GM21723 (cell line): ENCODE measurements at regions not wholly inside any gene's neighbourhood (a gene's known extent, or its start where the extent isn't known, plus 50 kb on each side); places are given as distances from the start of the nearest gene placed in this dataset.
"Not testable (repeated sequence)": the region's sequence is repeated elsewhere in the genome, so short reads cannot be mapped to it uniquely, and the experiment has no call there.

ENCODE experiments used
- ATAC-seq: cut with Tn5 transposase; IDR thresholded peaks from one replicate; pipeline ENCODE4 v1.9.1; 2021; ENCODE audit warnings: mild to moderate bottlenecking, moderate library complexity; ENCODE audit not compliant: unreplicated experiment

DNA sequence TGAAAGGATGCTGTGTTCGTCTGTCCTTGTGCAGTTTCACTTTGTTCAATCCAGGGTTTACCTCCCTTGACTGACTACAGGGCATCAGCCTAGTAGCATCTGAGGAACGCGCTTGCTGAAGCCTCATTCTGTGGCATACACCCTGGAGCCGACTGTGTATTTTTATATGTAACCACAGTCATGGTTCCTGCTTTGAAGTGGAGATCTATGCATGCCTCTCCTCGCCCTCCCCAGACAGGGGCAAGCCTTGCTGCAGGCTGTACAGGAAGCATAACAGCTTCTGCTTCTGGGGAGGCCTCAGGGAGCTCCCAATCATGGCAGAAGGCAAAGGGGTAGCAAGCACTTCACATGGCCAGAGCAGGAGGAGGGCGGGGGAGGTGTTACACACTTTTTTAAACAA lies 262.1 kb downstream of the BCL11B start:
- ATAC-seq, result no peak

DNA sequence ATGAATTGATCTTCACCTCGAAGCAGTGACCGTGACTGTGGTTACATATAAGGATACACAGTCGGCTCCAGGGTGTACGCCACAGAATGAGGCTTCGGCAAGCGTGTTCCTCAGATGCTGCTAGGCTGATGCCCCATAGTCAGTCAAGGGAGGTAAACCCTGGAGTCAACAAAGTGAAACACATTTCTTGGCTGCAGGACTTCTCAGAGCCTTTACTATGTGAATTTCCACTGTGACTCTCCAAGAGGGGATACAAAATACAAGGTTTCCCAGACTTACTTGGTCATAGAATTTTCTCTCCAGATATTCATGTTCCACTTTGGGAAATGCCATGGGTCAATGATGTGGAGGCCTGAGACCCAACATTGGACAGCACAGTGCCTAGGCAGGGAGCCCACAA lies 260.6 kb downstream of the BCL11B start:
- no peak for ATAC-seq

DNA sequence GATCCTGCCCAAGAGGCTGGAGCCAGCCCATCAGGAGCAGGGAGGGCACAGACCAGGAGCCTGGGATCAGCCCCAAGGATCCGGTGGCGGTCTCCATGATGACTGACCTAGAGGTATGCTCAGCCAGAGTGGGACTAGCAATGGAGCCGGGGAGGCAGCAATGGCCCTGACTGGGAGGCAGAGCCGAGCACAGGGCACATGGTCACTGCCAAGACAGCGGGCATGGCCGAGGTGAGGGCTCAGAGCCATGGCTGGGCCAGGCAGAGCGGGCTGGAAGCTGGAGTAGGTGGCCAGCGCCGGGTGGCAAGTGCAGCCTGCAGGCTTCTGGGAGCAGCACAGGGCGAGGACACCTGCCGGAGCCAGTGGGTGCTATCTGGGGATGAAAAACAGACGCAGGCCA lies 259.3 kb downstream of the BCL11B start:
- no peak for ATAC-seq

DNA sequence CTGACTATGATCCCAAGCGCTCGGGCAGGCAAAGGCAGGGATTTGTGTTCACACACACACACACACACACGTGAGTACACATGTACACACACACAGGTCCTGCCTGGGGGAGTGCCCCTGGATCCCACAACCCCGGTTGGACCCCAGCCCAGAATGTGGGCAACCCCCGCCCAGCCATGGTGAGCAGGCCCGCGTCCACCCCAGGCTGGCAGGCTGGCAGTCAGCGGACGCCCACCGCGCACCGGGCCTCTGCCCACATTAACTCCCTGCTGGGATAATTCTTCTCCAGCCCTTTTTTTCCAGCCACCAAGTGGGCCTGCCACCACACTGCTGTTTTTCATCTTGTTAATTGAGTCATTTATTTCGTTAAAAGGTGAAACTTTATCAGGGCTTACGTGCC lies 256.2 kb downstream of the BCL11B start:
- ATAC-seq, result no peak

DNA sequence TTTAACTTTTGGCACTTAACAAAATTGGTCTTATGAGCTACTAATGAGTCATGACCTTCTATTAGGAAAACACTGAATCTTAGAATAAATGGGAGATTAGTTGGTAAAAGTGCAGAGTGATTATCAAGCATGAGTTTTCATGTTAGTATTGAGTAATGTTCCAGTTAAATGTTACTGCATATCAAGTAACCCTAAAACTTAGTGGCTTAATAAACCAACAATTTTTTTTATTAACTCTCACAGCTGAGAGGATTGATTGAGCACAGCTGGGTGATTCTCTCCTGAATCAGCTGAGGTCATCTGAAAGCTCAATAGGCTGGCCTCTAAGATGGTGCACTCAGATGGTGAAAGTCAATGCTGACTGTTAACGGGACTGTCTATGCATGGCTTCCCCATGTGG lies 248.6 kb downstream of the BCL11B start:
- no peak for ATAC-seq

DNA sequence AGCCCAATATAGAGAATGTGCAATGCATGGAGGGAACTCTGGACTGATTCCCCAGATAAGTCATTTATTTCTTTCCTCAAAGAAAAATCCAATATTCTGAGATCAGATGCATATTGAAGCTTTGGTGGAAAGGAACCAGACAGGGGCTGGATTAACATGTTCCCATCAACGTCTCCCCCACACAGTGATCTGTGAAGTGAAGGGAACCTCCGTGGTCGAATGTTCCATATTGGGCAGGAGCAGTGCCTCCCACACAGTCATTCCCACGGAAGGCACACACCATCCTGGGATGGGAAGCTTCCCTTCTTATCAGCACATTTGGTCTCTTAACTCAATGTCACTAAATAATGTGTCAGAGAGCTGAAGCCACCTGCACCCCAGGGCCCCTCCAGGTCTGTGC lies 247.1 kb downstream of the BCL11B start:
- ATAC-seq, result no peak

DNA sequence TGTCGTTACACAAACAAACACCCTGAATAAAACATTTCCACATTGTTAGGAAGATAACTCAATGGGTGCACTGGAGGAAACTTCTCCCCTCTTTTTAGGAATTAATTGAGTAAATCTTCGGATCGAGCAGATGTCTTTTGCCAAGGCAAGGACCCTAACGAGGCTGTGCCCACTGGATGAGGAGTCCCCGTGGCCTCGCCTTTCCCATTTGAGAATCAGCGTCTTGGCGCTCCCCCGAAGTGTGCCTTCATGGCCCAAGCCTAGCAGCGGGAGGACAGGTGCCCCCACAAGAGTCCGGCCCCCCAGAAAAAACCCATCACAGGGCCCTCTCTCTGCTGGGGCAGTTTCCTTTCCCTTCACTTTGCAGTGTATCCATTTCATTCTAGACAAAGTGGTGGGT lies 246.6 kb downstream of the BCL11B start:
- ATAC-seq, result no peak

DNA sequence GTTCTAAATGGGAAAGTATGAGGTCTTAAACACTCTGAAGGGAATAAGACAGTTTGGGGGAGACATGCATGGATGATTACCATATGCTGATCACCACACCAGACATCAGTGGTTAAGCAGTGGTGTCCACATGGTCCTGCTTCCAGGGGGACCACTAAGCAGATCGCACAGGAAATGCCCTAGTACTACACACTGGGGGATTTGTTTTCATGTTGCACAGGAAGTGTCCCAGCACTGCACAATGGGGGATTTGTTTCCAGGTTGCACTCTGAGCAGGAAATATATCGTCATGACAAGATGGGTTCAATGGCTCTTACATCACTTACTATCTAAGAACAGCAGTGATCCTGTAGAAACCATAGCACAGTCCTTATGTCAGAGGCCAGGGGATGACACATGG lies 245.5 kb downstream of the BCL11B start:
- no peak for ATAC-seq

DNA sequence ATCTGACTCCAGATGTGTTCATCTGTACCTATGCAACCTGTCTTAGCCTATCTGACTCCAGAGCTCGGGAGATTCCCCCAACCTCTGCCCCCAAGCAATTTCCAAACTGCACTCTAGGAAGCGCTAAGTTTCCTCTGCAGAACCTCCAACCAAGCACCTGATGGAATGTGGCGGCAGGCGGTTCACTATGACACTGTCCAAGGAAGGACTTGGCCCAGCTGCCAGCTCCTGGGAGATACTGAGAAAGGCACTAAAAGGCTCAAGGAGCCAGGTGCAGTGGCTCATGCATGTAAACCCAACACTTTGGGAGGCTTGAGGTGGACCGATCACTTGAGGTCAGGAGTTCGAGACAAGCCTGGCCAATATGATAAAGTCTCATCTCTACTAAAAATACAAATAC lies 244.0 kb downstream of the BCL11B start:
- ATAC-seq, result no peak

DNA sequence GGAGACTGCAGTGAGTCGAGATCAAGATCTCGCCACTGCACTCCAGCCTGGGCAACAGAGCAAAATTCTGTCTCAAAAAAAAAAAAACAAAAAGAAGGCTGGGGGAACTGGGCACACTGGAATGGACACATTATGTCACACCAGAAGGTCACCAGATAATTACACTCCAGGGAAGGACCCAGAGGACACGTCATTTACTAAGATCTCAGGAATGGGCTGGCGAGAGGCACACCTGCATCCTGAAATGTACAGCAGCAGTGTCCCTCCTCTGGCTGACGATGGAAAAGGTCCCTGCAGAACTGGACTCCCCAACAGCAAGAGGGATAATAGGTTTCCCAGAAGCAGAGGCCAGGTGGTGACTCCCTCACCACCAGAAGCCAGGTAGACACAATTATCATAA lies 243.5 kb downstream of the BCL11B start:
- ATAC-seq, result no peak

DNA sequence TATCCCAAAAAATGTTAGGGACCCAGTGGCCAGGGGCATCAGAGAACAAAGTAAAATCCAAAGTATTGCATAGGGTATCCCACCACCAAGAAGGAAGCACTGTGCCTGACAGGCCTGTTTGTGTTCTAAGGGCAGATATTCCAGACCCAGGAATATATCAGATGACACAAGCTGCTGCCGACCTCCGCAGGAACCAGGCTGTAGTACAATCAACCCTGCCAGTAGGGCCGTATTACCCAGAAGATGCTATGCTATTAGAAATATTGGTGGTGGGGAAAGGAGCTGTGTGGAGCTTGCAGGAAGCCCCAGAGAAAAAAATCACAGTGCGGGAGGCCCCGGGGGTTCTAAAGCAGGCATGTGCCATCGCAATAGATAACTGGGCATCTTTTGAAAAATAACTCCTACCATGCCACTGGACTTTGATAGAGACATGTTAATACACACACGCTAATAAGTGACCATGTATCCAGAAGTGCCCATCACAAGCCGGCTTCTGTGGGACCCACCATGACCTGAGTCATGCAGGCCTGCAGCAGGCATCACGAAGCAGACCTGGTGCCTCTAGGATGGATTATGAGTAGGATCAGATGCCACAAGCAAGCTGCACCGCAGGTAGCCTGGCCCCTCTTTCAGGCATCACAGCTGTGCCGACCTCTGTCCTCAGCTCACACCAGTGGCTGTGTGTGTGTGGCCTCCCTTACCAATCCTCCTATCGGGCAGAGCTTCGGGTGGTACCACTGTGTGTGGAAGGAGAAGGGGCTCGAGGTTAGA lies 242.7 kb downstream of the BCL11B start:
- no peak for ATAC-seq

DNA sequence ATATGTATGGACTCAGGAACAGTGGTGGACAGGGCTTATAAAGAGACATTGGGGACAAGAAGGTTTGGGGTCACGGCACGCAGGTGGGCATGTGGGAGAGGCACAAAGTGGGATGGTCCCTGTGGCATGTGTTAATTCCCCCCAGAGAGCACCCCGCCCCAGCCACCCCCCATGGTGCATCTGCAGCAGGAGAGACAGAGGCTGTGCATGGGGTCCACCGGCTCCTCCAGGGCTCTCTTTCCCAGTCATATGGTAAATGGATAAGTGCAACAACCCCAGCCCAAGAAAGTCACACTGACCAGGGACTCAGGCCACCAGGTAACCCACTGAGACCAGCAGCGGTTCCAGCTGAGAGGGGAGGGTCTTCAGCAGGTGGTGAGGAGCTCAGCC lies 242.1 kb downstream of the BCL11B start:
- ATAC-seq, result no peak

DNA sequence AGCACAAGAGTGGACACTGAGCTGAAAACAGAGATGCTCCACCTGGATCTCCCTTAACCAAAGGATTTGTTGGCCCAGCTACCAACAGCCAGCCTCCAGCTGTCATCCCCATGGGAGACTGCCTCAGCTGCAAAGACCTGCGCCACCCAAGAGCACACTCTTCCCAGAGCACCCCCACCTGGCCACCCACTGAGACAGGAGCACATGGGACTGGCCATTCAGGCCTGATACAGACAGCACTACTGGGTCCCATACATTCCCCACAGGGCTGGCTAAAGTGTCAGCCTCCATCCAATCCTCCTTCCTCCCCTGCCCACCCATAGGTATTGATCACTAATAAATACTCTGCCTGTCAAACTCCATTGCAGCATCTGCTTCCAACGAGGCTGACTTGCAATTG lies 241.5 kb downstream of the BCL11B start:
- no peak for ATAC-seq

DNA sequence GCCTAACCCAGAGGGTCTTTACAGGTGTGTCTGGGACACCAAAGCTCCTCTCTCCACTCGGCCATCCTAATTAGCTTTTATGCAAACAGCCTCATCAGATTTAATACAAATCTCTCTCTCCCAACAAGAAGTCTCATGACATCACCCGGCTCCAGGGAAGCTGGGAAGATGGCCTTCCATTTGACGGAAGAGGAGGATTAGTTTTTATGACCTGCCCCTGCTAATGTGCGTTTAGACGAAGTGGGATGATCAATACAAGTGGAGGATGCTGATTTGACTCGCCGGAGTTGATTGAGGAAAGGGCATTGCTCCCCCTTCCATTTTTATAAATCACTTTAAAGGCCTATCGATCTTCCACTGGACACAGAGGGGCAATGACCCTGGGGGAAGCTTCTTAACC lies 239.2 kb downstream of the BCL11B start:
- no peak for ATAC-seq

DNA sequence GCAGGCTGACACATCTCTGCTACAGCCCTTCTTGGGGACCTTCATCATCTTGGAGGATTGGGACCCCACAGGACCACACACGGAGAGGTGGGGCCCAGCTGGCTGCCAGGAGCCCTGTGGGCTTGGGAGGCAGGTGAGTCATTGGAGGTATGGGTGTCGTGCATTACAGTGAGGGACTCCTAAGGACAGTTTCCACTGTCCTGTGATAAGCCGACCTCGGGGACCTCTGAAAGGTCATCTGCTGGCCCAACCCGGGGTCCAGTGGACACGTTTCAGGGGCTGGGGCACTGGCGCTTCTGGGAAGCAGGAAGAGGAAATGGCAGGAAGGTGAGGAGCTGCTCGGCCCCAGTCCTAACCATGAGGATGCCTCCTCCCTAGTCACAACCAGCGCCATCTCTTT lies 238.0 kb downstream of the BCL11B start:
- ATAC-seq, result no peak

DNA sequence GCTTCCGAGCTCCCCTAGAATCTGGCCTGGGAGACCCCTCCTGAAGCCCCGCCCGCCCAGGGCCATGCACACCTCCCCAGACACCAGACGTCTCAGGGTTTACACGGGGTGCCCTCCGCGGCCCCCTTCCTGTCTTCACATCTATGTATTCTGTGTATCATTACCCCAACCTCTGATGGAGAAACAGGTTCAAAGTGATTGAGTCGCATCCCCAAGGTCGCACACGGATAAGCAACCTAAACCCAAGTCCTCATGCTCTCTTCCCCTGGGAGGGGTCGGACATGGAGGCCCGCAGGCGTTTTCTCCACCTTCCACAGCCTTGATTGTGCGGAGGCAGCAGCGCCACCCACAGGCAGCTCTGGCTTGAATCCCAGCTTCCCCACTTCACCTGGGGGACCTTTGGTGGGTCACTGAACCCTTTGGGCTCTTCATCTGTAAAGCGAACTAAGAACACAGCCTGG lies 237.3 kb downstream of the BCL11B start:
- ATAC-seq, result no peak

DNA sequence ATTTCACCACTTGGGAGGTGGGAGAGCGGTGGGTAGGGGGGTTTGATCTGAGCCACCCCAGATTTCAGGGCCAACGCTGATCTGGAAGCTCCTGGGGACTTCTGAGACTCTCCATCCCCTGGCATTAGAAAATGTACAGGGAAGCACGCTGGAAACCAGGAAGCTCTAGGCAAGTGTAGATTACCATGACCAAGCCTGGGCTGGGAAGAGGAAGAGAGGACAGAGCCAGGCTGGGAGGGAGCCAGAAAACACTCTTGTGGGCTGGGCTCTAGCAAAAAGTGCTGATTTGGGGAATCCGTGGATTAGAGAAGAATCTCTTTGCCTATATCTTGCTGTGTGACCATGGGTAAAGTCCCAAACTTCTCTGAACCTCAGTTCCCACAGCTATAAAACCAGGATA lies 236.7 kb downstream of the BCL11B start:
- ATAC-seq, result no peak

DNA sequence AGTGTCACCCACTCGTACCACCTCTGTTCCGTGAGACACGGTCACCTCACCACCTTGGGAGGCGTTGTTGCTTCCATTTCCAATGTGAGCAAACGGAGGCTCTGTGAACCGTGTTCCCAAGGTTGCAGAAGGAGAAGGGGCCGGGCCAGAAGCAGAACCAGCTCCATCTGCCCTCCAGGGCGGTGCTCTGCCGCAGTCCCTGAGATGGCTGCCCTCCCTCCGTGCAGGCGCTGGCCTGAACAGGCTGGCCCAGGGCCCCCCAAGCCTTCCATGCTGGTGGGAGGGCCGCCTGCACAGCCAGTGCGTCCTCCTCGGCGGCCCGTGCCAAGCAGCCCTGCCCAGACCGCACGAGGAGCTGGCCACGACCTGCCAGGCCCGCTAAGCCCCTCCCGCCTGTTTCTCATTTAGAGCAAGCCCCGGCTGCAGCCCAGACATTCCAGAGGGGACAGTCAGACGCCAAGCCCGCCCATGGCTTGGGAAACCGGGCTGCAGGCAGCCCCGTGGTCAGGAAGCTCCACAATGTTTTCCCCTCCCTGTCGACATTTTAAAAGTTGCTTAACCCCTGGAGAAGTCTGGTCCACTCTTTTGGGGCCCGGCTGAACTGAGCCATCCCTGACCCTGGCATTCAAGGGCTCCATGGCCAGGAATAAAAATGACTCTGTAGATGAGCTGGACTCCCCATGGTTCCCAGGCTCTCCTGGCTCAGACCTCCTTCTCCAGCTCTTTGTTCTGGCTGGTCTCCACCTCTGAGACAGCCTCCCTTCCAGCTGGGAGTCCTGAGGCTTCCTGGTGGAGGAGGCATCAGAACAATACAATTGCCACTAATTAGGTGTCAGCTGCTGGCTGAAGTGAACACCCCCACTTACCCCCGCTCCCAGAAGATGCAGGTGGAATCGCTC lies 236.0 kb downstream of the BCL11B start:
- ATAC-seq, result no peak

DNA sequence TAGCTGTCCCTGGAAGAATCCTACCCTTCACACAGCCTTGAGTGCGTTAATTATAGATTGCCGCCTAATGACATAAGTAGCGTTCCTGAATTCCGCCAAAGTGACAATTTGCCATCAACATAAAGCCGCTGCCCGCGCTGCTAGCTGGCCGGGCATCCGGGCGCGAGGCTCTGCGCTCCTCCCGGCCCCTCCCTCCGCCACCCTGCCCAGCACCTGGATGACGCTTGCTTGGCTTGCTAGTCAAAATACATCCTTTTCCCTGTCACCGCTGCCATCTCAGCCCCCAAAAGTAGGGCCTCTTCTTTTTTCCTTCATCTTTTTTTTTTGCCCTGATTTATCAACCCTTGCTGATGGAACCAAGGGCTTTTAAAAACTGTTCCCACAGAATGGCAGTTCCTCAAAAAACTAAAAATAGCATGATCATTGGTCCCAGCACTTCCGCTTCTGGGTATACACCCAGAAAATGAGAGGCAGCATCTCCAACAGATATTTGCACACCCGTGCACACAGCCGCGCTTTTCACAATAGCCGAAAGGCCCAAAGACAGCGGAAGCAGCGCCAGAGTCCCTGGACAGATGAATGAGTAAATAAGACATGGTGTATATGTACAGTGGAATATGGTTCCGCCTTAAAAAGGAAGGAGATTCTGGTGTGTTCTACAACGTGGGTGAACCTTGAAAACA lies 235.2 kb downstream of the BCL11B start:
- no peak for ATAC-seq

DNA sequence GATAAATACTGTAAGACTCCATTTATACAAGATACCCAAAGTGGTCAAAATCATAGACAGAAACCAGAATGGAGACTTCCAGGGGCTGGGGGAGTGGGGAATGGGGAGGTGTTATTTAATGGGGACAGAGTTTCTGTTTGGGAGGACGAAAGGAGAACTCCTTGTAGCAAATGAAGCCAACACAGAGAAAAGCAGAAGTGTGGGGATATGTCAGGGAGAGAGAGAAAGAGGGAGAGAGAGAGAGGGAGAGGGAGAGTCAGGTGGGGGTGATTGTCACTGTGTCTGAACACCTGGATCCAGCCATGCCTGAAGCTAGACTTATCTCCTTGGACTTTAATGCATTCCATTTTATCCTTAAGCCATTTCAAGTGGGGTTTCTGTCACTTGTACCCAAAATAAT lies 234.7 kb downstream of the BCL11B start:
- ATAC-seq, result not testable (repeated sequence)

DNA sequence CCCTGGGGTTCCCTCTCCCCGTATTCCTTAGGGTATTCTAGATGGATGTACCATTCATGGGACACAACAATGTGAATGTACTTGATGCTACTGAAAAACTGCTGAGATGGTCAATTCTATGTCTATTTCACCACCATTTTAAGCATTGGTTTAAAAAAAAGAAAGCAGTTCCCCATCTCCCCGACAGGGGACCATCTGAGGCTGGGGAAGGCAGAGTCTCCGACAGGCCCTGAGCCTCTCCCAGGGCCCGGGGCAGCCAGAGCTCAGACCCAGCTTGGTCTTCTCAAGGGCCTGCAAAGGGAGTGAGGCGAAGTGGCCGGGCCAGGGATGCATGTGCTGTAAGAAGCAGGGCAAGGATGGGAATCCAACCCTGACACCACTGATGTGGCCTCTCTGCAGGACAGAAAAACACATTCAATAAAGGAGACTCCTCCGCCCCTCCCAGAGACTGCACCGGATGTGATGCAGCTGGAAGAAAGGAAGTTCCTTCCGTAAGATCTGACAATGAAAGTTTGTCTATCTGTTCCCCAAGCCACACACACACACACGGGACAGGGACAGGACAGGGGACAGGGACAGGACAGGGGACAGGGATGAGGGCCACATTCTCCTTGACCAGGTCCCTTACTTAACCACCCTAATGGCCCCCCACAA lies 234.1 kb downstream of the BCL11B start:
- ATAC-seq, result no peak
